ENCODE measurements at regions not wholly inside any gene's neighbourhood (a gene's known extent, or its start where the extent isn't known, plus 50 kb on each side); places are given as distances from the start of the nearest gene placed in this dataset.

DNA sequence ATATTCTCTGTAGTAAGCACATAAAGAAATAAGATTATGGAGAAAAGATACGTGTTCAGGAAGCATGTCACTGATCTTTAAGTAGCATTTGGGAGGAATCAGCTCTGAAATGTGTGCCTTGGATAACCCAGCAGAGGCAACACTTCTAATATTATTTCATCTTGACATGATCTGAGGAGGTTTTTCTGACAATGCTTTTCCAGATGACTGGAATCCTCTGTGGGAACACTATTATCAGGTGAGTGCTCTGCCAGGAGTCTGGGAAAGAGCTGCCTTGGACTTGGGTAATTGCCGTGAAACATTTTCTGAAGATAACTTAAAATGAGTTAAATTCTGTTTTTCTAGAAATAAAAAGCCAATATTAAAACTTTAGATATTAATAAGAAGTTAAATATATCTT lies 78.2 kb upstream of the QRFPR start (continued):
- TF ChIP-seq, protein P1, sequence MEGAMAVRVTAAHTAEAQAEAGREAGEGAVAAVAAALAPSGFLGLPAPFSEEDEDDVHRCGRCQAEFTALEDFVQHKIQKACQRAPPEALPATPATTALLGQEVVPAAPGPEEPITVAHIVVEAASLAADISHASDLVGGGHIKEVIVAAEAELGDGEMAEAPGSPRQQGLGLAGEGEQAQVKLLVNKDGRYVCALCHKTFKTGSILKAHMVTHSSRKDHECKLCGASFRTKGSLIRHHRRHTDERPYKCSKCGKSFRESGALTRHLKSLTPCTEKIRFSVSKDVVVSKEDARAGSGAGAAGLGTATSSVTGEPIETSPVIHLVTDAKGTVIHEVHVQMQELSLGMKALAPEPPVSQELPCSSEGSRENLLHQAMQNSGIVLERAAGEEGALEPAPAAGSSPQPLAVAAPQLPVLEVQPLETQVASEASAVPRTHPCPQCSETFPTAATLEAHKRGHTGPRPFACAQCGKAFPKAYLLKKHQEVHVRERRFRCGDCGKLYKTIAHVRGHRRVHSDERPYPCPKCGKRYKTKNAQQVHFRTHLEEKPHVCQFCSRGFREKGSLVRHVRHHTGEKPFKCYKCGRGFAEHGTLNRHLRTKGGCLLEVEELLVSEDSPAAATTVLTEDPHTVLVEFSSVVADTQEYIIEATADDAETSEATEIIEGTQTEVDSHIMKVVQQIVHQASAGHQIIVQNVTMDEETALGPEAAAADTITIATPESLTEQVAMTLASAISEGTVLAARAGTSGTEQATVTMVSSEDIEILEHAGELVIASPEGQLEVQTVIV (IDR thresholded peaks at IDR 0.05; ENCODE audit: borderline replicate concordance, partially characterized antibody): no peak
- TF ChIP-seq TBL1XR1 (IDR thresholded peaks at IDR 0.05; ENCODE audit: low read depth, low read length): no peak
- TF ChIP-seq NBN (IDR thresholded peaks at IDR 0.05): no peak
- no peak for TF ChIP-seq EP300 (IDR thresholded peaks at IDR 0.05; ENCODE audit: borderline replicate concordance in 1 of 2, control insufficient read depth in 1 of 2, low read depth in 2 of 2, low read length in 2 of 2)

DNA sequence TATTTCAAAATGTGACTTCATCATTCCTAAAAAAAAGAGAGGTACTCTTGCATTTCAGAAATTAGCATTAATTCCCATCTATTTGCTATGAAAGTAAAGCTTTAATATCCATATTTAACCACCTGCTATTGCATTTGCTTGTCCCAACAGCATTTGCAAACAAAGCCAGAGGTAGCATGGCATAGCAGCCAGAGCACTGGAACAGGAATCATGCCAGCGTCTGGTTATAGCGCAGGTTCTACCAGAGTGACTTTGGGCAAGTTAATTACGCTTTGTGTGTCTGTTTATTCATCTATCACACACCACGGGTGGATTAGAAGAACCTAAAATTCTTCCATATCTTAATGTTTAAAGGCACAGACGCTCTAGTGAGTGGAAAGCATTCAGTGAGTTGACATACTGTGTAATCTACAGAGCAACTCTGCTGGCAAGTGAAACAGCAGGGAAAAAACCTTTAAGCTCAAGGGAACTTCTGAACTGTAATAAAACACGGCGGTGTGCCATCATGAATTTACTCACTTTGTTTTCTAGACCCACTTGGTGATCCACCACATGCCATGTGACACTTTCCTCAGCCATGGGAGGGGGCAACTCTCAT lies 76.6 kb upstream of the QRFPR start:
- no peak for DNase-seq (ENCODE audit: low read depth, low spot score)
- H3K27me3 ChIP-seq (replicated peaks in 1 of 2; ENCODE audit: control insufficient read depth in 2 of 2, insufficient read depth in 2 of 2, low read length in 1 of 2): no peaks in the 10 kb centered on the region; a peak in 2 of 4 replicates
- in situ Hi-C loops (cut with MboI) (no loop called here), intact Hi-C loops (cut with micrococcal nuclease; ENCODE audit: unreplicated experiment) (no loop called here)
- WGBS (ENCODE audit: insufficient coverage, insufficient replicate concordance, low lambda C conversion rate, missing lambda C conversion rate): 31% methylated on average over 7 of the region's 7 CpGs
- no peaks in the 10 kb centered on the region for H4K20me1 ChIP-seq (ENCODE audit: control insufficient read depth, insufficient read depth)
- no peak for ATAC-seq
- FAIRE-seq: no peak
- SMC1A ChIA-PET (ENCODE audit: uncharacterized antibody, unreplicated experiment): no interaction called here
- CTCF ChIA-PET: interaction anchor here (1.0 to 1.9 kb wide), 3 partner anchors 8 to 265 kb away, joined by 3 to 5 read pairs (median 4); no protein-coding TSS in a partner anchor
- H3K4me1 ChIP-seq (ENCODE audit: control insufficient read depth, insufficient read depth, low read length): no peaks in the 10 kb centered on the region
- H2AFZ ChIP-seq (ENCODE audit: control insufficient read depth, low read depth, low read length): no peak overlapping the region
- H3K9ac ChIP-seq (ENCODE audit: control insufficient read depth, insufficient read depth, low read length): no peak overlapping the region
- no peak overlapping the region for H3K4me3 ChIP-seq
- H3K4me2 ChIP-seq (ENCODE audit: control insufficient read depth, insufficient read depth): no peak overlapping the region
- no TSS peak for BruUV-seq (replicated peaks)
- POLR2A ChIA-PET: no interaction called here
- no peaks in the 10 kb centered on the region for H3K36me3 ChIP-seq (ENCODE audit: control insufficient read depth in 2 of 2, insufficient read depth in 2 of 2, low read length in 1 of 2)
- H3K27ac ChIP-seq (ENCODE audit: control insufficient read depth, insufficient read depth): no peak overlapping the region
- H3K79me2 ChIP-seq (ENCODE audit: control insufficient read depth, insufficient read depth, low read length): no peaks in the 10 kb centered on the region
- H3K9me3 ChIP-seq (replicated peaks; ENCODE audit: control insufficient read depth, insufficient read depth, low read length): no peaks in the 10 kb centered on the region
- RAD21 ChIA-PET (ENCODE audit: unreplicated experiment): no interaction called here
- no peak for TF ChIP-seq SPI1 (IDR thresholded peaks at IDR 0.05; ENCODE audit: borderline replicate concordance, insufficient read depth, low read depth, low read length)
- TF ChIP-seq IRF4 (IDR thresholded peaks at IDR 0.05; ENCODE audit: low read depth, low read length): no peak
- TF ChIP-seq POU2F2 (IDR thresholded peaks at IDR 0.05; ENCODE audit: borderline replicate concordance, low read depth, low read length): no peak
- TF ChIP-seq CHD1 (IDR thresholded peaks at IDR 0.05; ENCODE audit: low read depth, low read length): no peak
- TF ChIP-seq EZH2 (IDR thresholded peaks at IDR 0.05; ENCODE audit: borderline replicate concordance, control insufficient read depth, low read depth, low read length): no peak
- no peak for TF ChIP-seq GABPA (IDR thresholded peaks at IDR 0.05; ENCODE audit: low read depth)
- no peak for TF ChIP-seq ZSCAN29 (IDR thresholded peaks at IDR 0.05)
- TF ChIP-seq, protein P2, sequence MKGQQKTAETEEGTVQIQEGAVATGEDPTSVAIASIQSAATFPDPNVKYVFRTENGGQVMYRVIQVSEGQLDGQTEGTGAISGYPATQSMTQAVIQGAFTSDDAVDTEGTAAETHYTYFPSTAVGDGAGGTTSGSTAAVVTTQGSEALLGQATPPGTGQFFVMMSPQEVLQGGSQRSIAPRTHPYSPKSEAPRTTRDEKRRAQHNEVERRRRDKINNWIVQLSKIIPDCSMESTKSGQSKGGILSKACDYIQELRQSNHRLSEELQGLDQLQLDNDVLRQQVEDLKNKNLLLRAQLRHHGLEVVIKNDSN (IDR thresholded peaks at IDR 0.05; ENCODE audit: borderline replicate concordance, extremely low read length, insufficient read depth, low read depth, low read length): no peak
- no peak for TF ChIP-seq ETV6 (conservative IDR thresholded peaks at IDR 0.05 in 1 of 2, IDR thresholded peaks at IDR 0.05 in 1 of 2; ENCODE audit: borderline replicate concordance in 1 of 2, low read depth in 1 of 2)
- TF ChIP-seq TBL1XR1 (IDR thresholded peaks at IDR 0.05; ENCODE audit: low read depth, low read length): no peak
- no peak for TF ChIP-seq CBX5 (IDR thresholded peaks at IDR 0.05; ENCODE audit: low read depth)
- no peak for TF ChIP-seq ZZZ3 (IDR thresholded peaks at IDR 0.05; ENCODE audit: control insufficient read depth, insufficient read length, low read depth)

All from GM12878 (cell line).